ENCODE measurements at regions not wholly inside any gene's neighbourhood (a gene's known extent, or its start where the extent isn't known, plus 50 kb on each side); places are given as distances from the start of the nearest gene placed in this dataset.

DNA sequence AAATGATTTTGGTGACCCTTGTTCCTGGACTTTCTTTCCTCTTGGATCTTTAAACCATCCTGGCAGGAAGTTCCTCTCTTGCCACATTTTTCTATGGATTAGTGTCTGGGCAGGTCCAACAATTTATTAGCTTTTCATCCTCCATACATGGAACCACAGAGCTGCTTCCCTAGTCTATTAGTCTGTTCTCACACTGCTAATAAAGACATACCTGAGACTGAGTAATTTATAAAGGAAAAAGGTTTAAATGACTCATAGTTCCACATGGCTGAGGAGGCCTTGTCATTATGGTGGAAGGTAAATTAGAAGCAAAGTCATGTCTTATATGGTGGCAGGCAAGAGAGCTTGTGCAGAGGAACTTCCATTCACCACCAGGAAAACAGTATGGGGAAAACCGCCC lies 122.9 kb downstream of the DDX1 start:
- in situ Hi-C loops (cut with MboI; ENCODE audit: low pct_unique_long_range_greater_than_20kb, low sequenced_read_pairs), result no loop called here
- DNase-seq, result no peak

DNA sequence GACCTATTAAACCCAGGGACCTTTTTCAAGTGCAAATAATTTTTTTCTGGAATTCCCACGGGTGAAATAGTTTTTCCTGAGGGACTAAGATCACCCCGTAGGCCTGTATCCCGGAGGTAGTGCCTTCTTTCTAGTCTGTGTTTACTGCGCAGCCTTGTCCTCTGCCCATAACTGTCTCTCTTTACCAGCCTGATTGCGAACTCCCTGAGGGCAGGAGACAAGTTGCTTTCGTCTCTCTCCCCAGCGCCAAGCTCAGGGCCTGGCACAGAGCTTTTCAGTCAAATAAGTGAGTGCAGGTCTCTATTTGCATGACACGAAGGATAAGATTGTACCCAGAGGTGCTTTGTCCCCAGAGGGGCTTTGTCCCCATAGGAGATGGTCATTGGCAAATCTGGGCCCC lies 123.9 kb downstream of the DDX1 start:
- no peak for DNase-seq
- in situ Hi-C loops (cut with MboI; ENCODE audit: low pct_unique_long_range_greater_than_20kb, low sequenced_read_pairs), result no loop called here

DNA sequence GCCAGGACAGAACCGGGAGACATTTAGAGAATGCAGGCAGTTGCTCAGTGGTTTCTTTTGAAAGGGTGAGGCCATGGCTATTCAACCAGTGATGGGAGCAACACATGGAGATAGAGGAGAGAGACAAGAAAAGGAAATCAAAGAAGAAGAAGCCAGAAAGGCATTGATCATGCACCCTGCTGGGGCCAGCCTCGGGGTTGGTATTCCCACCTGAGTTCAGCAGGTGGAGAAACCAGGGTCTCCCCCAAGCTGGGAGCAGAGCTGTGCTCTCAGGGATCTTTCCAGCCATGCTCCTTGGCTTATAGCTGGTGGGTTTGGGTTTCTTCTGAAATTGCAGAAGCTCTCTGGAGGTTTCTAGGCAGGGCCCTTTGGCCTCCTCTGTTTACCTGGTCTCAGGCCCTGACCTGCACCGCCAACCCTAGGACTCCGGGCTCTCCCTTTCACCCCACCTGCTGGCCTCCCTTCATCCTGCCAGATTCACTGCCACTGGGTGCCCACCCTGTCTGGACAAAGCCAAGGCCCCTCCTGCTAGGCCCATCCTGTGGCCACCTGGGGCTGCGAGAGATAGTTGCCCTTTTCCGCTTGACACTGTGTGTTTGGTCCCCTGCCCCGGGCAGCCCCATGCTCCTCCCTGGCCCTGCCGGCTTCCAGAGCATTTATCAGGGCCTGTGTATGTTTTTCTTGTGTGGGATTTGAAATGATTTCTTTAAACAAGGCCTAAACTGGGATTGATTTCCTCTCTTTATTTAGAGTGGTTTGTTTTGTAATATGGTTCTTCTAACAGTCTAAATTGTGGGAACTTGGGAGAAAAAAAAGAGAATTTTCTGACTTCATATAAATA lies 126.7 kb downstream of the DDX1 start:
- in situ Hi-C loops (cut with MboI; ENCODE audit: low pct_unique_long_range_greater_than_20kb, low sequenced_read_pairs), result no loop called here
- no peak for DNase-seq

DNA sequence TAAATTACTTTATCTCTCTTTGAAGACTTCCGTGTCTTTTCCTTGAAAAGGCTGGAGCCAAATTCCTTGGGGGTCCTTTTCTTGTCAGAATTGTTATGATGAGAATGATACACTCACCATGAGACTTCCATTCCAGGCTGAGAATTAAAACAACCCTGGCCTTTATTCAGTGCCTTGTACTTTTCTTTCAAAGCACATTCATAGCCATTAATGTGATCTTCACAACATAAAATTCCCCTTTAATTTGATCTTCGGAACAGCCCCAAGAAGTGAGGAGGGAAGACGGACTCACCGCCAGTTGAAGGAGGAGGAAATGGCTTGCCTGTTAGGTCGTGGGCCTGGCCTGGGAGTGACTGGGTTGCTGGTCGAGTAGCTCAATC lies 127.3 kb downstream of the DDX1 start:
- no peak for DNase-seq
- in situ Hi-C loops (cut with MboI; ENCODE audit: low pct_unique_long_range_greater_than_20kb, low sequenced_read_pairs), result no loop called here

DNA sequence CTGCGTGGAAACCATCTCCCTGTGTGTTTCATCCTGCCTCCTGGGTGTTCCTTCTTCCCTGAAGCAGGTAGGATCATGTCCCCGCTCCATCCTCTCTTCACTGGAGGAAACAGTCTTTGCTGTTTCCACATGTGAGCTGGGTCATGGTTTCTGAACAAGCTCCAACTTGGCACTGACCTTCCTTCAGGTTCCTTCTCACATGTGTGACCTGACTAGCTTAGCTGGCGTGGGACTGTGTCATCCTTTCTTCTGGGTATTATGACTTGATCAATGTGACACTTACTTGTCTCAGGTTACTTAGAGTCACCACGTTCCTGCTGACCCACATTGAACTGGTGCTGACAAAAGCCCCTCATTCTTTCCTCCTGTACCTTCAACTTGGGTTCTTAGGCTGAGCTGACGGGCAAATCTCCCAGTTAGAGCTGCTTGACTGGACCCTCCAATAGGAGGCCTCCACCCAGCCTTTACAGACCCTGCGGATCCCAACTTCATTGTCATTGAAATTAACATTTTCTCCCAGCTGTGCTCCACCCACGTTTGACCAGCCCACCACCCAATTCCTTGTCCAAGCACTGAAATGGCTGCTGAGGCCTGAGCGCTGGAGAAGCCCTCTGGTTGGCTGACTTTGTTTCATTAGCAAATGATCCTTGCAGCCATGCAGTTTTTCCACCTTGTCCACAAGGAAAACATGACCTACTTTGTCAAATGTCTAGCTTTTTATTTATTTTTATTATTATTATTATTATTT lies 128.1 kb downstream of the DDX1 start:
- DNase-seq, result no peak
- in situ Hi-C loops (cut with MboI; ENCODE audit: low pct_unique_long_range_greater_than_20kb, low sequenced_read_pairs), result no loop called here

DNA sequence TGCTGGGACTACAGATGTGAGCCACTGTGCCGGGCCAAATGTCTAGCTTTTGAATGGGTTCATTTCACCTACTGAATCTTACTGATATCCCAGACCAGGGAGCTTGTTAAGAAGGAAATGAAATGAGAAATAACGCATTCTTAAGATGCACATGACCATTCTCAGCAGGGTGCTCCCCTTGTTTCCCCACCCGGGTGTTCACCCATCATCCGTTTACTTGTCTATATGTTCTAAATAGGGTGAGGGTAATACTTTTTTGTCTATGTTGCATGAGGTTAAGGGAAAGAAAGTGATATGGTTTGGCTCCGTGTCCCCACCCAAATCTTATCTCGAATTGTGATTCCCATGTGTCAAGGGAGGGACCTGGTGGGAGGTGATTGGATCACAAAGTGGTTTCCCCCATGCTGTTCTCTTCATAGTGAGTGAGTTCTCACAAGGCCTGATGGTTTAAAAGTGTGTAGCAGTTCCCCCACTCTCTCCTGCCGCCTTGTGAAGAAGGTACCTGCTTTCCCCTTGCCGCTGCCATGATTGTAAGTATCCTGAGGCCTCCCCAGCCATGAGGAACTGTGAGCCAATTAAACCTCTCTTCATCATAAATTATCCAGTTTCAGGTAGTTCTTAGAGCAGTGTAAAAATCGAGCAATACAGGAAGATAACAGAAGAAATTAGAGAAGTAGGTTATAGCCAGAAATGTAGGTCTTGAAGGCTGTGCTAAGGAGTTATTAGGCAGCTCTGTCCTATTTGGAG lies 129.1 kb downstream of the DDX1 start:
- in situ Hi-C loops (cut with MboI; ENCODE audit: low pct_unique_long_range_greater_than_20kb, low sequenced_read_pairs), result no loop called here
- DNase-seq, result no peak

DNA sequence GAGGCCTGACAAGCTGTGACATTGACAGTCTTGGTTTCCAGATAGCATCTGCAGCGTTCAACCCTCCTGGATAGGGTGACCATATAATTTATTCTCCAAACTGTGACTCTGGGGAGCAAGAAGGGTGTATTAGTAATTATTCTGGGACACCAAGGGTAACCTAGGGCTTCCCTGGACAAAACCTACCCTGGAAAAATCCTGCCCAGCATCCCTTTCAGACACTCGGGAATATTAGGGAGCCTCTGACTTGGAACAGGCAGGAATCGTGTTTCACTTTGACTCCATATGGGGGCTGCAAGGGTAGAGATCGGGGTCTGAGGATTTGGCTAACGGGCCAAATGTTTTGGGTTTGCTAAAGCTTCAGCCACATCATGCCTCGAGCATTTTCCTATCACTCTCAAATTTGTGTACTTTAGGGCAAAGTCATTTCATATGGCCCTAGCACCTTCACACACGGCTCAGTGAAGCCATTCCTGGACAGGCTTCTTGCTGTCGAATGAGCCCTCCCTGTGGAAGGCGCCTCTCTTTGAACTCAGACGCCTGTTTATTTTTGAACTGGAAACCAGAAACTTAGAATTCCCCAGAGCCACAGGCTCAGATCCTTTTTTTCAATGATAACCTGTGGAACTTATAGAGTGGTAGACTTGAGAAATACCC lies 129.9 kb downstream of the DDX1 start:
- DNase-seq, result no peak
- in situ Hi-C loops (cut with MboI; ENCODE audit: low pct_unique_long_range_greater_than_20kb, low sequenced_read_pairs), result no loop called here

DNA sequence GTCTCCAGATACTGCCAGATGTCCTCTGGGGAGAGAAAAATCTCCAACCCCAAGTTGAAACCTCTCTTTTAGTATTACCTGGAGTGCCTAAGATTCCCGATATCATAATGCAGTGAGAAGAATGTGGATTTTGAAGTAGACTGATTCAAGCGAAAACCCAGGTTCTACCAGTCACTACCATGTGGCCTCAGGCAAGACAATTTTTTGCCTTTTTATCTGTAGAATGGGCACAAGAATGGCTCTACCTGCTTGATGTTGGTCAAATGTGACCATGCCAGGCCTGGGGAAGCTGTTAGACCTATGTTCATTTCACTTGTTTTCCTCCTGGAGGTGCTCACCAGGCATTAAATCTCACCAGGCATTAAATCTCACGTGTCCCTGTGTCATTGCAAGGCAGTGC lies 131.3 kb downstream of the DDX1 start:
- in situ Hi-C loops (cut with MboI; ENCODE audit: low pct_unique_long_range_greater_than_20kb, low sequenced_read_pairs), result no loop called here
- no peak for DNase-seq

DNA sequence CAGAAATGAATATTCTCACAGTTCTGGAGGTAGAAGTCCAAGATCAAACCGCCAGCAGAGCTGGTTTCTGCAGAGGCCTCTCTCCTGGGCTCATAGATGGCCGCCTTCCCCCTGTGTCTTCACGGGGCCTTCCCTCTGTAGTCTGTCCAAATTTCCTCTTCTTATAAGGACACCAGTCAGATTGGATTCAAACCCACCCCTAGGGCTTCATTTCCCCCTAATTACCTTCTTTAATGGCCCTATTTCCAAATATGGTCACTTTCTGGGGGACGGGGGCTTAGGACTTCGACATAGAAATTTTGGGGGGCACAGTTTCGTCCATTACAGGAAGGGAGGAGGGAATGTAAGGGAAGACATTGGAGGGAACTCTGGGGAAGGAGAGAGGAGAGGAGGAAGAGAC lies 132.6 kb downstream of the DDX1 start:
- in situ Hi-C loops (cut with MboI; ENCODE audit: low pct_unique_long_range_greater_than_20kb, low sequenced_read_pairs), result no loop called here
- DNase-seq, result no peak

DNA sequence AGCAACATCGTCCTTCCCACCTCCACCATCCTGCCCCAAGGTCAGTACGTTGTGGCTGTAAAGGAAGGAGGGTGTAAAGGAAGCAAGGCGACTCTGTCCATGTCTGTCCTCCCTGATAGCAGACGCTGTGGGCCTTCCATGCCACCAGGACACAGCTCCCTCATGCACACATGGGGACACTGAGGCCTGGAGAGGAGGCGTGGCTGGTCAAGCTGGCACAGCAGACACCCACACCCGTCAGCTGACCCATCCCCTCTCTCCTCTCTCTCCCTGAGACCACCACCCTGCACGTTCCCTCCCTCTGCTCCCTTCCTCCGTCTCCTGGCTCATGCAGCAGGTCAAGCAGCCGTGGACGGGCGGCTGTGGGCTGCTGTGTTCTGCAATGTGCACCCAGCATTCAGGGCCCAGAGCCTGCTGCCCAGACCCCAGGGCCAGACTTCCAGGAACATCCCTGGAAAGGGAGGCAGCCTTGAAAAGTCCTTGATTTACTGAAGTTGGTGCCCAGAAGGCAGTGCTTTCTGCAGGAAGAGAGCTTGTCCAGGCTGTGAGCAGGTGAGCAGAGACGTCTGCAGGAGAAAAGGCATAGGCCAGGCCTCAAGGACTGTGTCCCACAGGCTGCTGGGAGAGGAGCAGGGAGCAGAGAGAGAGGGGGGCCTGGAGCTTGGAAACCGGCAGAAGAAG lies 133.6 kb downstream of the DDX1 start:
- in situ Hi-C loops (cut with MboI; ENCODE audit: low pct_unique_long_range_greater_than_20kb, low sequenced_read_pairs), result no loop called here
- no peak for DNase-seq

DNA sequence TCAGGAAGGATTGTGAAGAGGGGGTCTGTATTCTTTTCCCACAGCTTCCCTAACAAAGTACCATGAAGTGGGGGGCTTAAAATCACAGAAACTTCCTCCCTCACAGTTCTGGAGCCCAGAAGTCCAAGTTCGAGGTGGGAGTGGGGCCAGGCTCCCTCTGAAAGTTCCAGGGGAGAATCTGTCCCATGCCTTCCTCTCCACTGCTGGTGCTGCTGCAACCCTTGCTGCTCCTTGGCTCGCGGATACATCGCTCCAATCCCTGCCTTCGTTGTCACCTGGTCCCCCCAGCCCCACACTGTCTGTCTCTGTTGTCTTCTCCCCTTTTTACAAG lies 134.1 kb downstream of the DDX1 start:
- DNase-seq, result no peak
- in situ Hi-C loops (cut with MboI; ENCODE audit: low pct_unique_long_range_greater_than_20kb, low sequenced_read_pairs), result no loop called here

DNA sequence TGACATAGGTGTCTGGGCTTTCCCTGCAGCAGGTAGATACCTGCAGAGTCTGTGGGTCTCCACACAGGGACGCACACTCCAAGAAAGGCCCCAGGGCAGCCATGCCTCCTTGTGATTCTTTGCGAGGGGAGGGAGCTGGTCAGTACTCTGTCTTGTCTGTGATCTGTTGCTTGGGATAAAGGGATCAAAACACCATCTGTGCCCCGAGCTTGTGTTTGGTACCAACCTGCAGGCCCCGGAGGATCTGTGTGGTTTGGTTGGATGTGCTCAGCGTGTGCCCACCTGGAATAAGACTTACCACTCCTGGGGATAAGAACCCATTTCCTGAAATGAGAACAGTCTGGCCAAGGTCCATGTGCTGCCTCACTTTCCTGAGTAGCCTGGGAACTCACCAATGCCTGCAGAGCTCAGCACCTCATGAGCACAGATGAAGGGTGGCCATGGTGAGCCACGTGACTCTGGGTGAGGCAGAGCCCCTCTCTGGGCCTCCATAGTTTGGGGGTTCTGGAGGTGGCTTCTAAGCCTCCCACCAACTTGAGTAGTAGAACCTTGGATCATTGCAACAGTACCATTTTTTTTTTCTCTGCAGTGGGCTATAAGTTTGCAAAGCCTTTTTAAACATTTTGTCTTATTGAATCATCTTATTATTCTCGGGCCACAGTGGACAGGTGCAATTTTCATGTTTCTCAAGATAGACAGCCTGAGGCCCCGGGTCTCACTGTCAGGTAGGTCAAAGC lies 134.8 kb downstream of the DDX1 start:
- DNase-seq, result no peak
- in situ Hi-C loops (cut with MboI; ENCODE audit: low pct_unique_long_range_greater_than_20kb, low sequenced_read_pairs), result no loop called here

DNA sequence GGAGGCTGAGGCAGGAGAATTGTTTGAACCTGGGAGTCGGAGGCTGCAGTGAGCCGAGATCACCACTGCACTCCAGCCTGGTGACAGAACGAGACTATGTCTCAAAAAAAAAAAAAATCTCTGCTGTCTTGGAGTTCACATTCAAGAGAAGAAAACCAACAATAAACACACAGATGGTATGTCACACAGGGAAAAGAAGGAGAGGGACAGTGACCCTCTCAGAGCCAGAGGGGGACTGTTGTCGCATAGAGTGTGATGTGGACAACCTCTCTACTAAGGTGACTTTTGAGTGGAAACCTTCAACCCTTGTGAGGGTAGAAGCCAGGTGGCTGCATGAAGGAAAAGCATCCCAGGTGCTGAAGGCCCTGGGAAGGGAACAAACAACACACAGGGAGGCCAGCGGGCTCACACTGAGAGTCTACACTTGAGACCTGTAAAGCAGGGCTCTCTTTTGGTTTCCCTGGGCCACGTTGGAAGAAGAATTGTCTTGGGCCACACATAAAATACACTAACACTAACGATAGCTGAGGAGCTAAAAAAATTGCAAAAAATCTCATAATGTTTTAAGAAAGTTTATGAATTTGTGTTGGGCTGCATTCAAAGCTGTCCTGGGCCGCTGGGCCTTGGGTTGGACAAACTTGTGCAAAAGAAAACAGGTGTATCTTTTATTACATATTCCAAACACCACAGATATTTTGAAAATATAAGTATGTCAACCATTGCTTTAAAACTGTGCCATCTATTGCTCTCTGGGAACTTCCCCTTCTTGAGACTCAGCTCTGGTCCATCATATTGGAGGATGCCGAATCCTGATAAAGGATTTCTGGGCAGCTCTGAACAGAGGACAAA lies 136.0 kb downstream of the DDX1 start:
- in situ Hi-C loops (cut with MboI; ENCODE audit: low pct_unique_long_range_greater_than_20kb, low sequenced_read_pairs), result no loop called here
- no peak for DNase-seq

DNA sequence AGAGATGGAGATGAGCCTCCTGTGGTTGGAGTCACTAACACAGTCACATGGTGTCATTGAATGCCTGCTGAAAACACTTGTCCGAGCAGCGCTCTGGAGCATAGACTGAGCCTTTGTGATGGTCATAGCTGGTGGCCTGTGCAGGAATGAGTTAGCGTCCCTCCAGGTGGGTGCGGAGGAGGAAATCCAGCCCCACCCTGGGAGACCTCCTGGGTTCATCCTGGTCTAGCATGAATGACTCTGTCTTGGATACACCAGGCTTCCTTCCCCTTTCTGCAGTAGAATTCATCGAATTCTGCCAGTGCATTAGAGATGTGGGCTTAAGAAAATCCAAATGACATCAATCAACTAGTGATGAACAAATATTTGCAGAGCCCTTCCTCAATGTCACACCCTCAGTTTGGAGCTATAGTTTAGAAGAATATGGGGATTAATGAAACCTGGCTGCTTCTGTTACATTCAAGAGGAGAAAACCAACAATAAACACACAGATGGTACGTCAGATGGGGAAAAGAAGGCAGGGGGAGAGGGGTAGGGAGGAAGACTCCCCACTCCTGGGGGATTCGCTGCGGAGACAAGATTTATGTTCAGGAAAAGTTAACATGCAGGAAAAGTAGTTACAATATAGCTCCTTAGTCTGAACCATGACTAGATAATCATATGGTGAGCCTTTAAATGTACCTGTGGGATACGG lies 136.7 kb downstream of the DDX1 start:
- in situ Hi-C loops (cut with MboI; ENCODE audit: low pct_unique_long_range_greater_than_20kb, low sequenced_read_pairs), result no loop called here
- DNase-seq, result no peak

DNA sequence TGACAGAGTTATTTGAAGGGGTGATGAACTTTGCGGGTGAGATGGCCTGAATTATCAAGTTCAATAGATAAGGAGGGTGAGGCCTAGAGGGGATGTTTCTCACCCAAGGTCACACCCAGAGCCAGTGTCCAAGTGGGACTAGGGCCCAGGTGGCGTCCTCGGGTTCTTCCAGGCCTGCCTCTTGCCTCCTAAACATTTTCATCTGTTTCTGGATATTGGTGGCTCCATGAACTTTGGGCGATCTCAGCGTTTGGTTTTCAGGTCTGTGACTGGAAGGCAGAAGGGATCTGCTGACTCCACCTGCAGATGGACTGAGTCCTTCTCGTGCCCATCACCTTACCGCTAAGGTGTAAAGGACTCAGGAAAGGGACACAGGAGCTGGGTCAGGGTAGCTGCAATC lies 137.3 kb downstream of the DDX1 start:
- DNase-seq, result no peak
- in situ Hi-C loops (cut with MboI; ENCODE audit: low pct_unique_long_range_greater_than_20kb, low sequenced_read_pairs), result no loop called here

DNA sequence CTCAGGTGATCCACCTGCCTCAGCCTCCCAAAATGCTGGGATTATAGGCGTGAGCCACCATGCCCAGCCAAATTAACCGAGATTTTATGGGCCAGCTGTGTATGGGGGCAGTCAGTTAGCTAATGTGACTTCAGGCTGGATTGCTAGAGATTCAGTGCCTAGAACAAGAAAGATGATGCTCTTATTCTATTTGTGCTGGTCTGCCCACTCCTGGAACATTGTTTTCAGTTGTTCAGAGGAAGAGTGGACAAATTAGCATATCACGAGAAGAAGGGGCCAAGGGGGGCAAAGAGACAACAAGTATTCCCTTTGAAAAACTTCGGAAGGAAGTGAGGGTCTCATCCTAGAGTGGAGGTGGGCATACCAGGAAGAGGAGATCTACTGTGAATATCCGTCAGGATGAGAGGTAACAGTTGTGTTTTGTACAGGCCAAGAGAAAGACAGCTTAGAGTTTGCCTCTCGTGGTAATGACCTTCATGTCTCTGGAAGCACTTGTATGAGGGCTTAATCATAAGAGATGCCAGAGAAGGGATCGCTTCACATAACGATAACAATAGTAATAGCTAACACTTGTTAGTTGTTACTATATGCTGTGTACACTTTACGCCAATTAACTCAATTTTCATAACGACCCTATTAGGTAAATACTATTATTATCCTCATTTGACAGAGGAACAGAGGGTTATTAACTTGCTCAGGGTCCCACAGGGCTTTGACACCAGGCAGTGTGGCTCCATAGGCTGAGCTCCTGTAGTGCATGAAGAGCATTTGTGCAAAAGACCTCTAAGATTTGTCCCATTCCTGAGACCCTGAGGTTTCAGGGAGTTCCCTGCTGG lies 138.3 kb downstream of the DDX1 start:
- in situ Hi-C loops (cut with MboI; ENCODE audit: low pct_unique_long_range_greater_than_20kb, low sequenced_read_pairs), result no loop called here
- DNase-seq, result no peak

Data from KBM-7 (cell line).